GM12874 (cell line): ENCODE measurements at regions not wholly inside any gene's neighbourhood (a gene's known extent, or its start where the extent isn't known, plus 50 kb on each side); places are given as distances from the start of the nearest gene placed in this dataset.

Source experiments
- CTCF ChIP-seq: IDR thresholded peaks from 2 replicates; pipeline ENCODE4 v1.5.1; 2011; ENCODE audit warnings: low read depth, mild to moderate bottlenecking, control low read depth, low read length, moderate library complexity; ENCODE audit not compliant: insufficient read depth

- TF ChIP-seq CTCF, result no peak
Observed at GRCh38 chr9:23044549-23044948, 597.9 kb downstream of the DMRTA1 start.

- no peak for TF ChIP-seq CTCF
Observed at GRCh38 chr9:23050548-23050947, 603.9 kb downstream of the DMRTA1 start.

GRCh38 chr9:23073136-23073535 is 626.5 kb downstream of the DMRTA1 start:
- TF ChIP-seq CTCF, result no peak

GRCh38 chr9:23079798-23080197 is 633.2 kb downstream of the DMRTA1 start:
- no peak for TF ChIP-seq CTCF

- no peak for TF ChIP-seq CTCF
Observed at GRCh38 chr9:23081377-23081776, 634.8 kb downstream of the DMRTA1 start.

GRCh38 chr9:23088932-23089364 is 642.3 kb downstream of the DMRTA1 start:
- no peak for TF ChIP-seq CTCF

- no peak for TF ChIP-seq CTCF
Observed at GRCh38 chr9:23117616-23118015, 671.0 kb downstream of the DMRTA1 start.

GRCh38 chr9:23120630-23121029 is 674.0 kb downstream of the DMRTA1 start:
- no peak for TF ChIP-seq CTCF
